Urinary bladder (tissue), 3 donors: ENCODE measurements at regions not wholly inside any gene's neighbourhood (a gene's known extent, or its start where the extent isn't known, plus 50 kb on each side); places are given as distances from the start of the nearest gene placed in this dataset.
A peak's percentile ranks its signal among the peaks of the same experiment; 100 is the strongest.

Source experiments
- DNase-seq: peaks from one replicate; pipeline ENCODE4 v3.0.0-alpha.2; 2015; ENCODE audit errors: extremely low spot score
- H3K27ac ChIP-seq: one replicate; pipeline ENCODE4 v1.5.1; 2013; ENCODE audit warnings: low read depth, mild to moderate bottlenecking, moderate library complexity
- H3K36me3 ChIP-seq: one replicate; pipeline ENCODE4 v1.6.1; 2013; ENCODE audit warnings: mild to moderate bottlenecking, moderate library complexity; ENCODE audit not compliant: insufficient read depth
- H3K4me1 ChIP-seq: one replicate; pipeline ENCODE4 v1.6.1; 2013; ENCODE audit warnings: mild to moderate bottlenecking, moderate library complexity; ENCODE audit not compliant: insufficient read depth
- H3K4me3 ChIP-seq: one replicate; pipeline ENCODE4 v1.5.1; 2013; ENCODE audit warnings: low read depth, low read length
- WGBS: extraction: QIAGEN DNeasy Blood & Tissue Kit; methylation state at CpG from one replicate; pipeline ENCODE4 v1.1.7; 2013; 5-methylcytosine and 5-hydroxymethylcytosine counted together
- donor health status: healthy with polysubstance abuse.
- donor health status: healthy.

DNA sequence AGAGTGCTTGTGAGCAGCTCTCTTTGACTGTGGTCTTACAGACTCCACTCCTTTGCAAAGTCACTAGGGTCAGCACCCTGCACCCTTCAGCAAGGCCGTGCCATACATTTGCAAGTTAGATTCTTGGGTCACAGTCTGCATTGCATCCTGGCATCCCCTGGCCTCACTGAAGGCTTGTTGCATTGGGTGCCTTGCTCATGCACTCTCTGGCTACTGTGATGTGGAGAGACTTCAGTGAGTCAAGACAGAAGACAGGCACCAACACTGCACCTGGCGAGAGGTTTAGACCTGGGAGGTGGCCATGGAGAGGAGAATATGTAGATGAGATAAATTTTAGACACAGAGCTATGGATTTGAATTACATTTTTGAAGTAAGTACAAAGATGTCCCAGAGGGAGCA, 146.4 kb upstream of the COPS8 start:
- H3K4me1 ChIP-seq, result no peaks in the 10 kb centered on the region
- no peaks in the 10 kb centered on the region for H3K36me3 ChIP-seq
- WGBS, result 95% methylated on average over 2 of the region's 2 CpGs
- H3K27ac ChIP-seq, result no peak overlapping the region
- DNase-seq, result no peak
- no peak overlapping the region for H3K4me3 ChIP-seq

- Histone ChIP-seq H3K4me3 (no peak overlapping the region), H3K4me1 (no peaks in the 10 kb centered on the region), H3K36me3 (no peaks in the 10 kb centered on the region), H3K27ac (no peak overlapping the region)
- 56% methylated on average over 11 of the region's 11 CpGs for WGBS
- DNase-seq, result peak; percentile 46
Measured at GRCh38 chr2:236939721-236940231, 145.9 kb upstream of the COPS8 start.

DNA sequence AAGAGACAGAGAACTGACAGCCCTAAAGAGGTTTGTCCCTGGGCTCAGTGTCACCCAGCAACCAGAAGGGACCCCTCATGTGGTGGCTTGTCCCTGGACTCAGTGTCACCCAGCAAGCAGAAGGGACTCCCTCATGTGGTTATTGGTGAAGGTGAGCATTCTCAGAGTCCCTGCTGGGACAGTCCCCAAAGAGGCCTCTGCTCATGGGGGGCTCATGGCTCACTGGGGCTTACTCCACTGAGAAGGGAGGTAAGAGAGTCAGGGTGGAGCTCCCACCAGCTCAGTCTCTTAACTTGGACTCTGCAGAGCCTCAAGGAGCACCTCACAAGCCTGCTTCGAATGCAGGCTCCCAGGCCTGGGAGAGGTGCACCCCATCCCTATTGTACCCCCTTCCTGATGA, 145.2 kb upstream of the COPS8 start:
- WGBS, result 84% methylated on average over 1 of the region's 1 CpG
- Histone ChIP-seq H3K27ac (no peak overlapping the region), H3K4me1 (no peaks in the 10 kb centered on the region), H3K4me3 (no peak overlapping the region), H3K36me3 (no peaks in the 10 kb centered on the region)
- DNase-seq, result no peak

GRCh38 chr2:236940916-236941520, 144.7 kb upstream of the COPS8 start:
- WGBS, result 80% methylated on average over 7 of the region's 7 CpGs
- Histone ChIP-seq H3K4me3 (no peak overlapping the region), H3K4me1 (no peaks in the 10 kb centered on the region), H3K36me3 (no peaks in the 10 kb centered on the region), H3K27ac (no peak overlapping the region)
- no peak for DNase-seq

- 94% methylated on average over 4 of the region's 4 CpGs for WGBS
- no peak overlapping the region for H3K4me3 ChIP-seq
- no peak for DNase-seq
- H3K36me3 ChIP-seq, result no peaks in the 10 kb centered on the region
- H3K27ac ChIP-seq, result no peak overlapping the region
- H3K4me1 ChIP-seq, result no peaks in the 10 kb centered on the region
Measured at GRCh38 chr2:236941551-236941950, 144.1 kb upstream of the COPS8 start.

- WGBS, result 75% methylated on average over 4 of the region's 4 CpGs
- no peak overlapping the region for H3K27ac ChIP-seq
- H3K4me1 ChIP-seq, result no peaks in the 10 kb centered on the region
- H3K36me3 ChIP-seq, result no peaks in the 10 kb centered on the region
- no peak for DNase-seq
- H3K4me3 ChIP-seq, result no peak overlapping the region
Measured at GRCh38 chr2:236942554-236942953, 143.1 kb upstream of the COPS8 start.

- WGBS, result 85% methylated on average over 6 of the region's 6 CpGs
- Histone ChIP-seq H3K27ac (no peak overlapping the region), H3K36me3 (no peaks in the 10 kb centered on the region), H3K4me1 (no peaks in the 10 kb centered on the region), H3K4me3 (no peak overlapping the region)
- DNase-seq, result no peak
Measured at GRCh38 chr2:236943068-236943467, 142.6 kb upstream of the COPS8 start.

GRCh38 chr2:236943841-236944513, 141.7 kb upstream of the COPS8 start:
- no peaks in the 10 kb centered on the region for H3K4me1 ChIP-seq
- H3K4me3 ChIP-seq, result no peak overlapping the region
- WGBS, result 90% methylated on average over 3 of the region's 3 CpGs
- no peaks in the 10 kb centered on the region for H3K36me3 ChIP-seq
- DNase-seq, result no peak
- no peak overlapping the region for H3K27ac ChIP-seq

DNA sequence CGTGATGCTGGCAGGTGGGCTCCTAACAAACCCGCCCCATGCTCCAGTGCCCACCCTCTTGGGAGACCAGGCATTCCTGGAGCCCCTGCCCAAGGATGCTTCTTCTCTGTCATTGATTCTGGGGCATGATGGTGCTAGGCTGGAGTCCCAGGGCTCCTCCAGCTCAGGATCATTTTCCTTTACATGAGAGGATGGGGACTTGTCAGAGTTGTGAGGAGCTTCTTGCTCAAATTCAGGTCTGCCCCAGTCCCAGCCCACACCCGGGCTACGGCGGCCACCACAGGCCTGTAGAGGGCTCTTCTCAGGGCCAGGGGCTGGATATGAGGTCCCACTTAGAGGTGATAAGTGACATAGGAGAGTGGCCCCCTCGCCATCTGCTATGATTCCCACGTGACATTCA, 141.1 kb upstream of the COPS8 start:
- H3K27ac ChIP-seq, result no peak overlapping the region
- no peaks in the 10 kb centered on the region for H3K4me1 ChIP-seq
- WGBS, result 95% methylated on average over 7 of the region's 7 CpGs
- no peaks in the 10 kb centered on the region for H3K36me3 ChIP-seq
- DNase-seq, result no peak
- no peak overlapping the region for H3K4me3 ChIP-seq

DNA sequence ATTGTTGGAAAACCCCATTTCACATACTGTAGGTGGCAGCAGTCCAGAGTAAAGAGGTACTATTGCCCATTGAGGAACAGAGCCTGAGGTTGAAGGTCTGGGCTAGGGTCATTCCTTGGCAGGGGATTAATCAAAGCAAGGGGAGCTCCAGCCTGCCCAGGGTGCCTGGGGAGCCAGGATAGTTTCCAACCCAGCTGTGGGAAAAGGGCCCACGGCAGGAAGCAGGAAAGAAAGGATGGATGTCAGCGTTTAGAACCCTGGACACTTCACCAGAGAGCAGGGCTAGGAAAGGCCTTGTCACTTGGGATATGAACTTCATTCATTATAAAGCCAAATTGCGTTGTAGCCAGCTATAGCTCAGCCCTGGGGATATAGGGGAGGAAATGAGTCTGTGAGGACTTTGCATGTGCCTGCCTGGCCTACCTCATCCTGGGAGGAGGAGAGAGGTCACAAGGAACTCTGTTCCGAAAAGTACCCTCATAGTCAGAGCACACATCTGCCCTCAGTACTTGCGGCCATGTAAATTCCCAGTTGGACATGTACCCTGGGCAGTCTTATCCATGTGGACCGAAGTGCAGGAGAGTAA, 140.2 kb upstream of the COPS8 start:
- H3K36me3 ChIP-seq, result no peaks in the 10 kb centered on the region
- DNase-seq, result no peak
- WGBS, result 88% methylated on average over 6 of the region's 6 CpGs

GRCh38 chr2:236946871-236947270, 138.8 kb upstream of the COPS8 start:
- Histone ChIP-seq H3K4me3 (no peak overlapping the region), H3K4me1 (no peaks in the 10 kb centered on the region), H3K36me3 (no peaks in the 10 kb centered on the region), H3K27ac (no peak overlapping the region)
- WGBS, result 68% methylated on average over 4 of the region's 4 CpGs
- no peak for DNase-seq

More for the DNA sequence above, 140.2 kb upstream of the COPS8 start:
- Histone ChIP-seq H3K4me1 (no peaks in the 10 kb centered on the region), H3K27ac (no peak overlapping the region), H3K4me3 (no peak overlapping the region)

DNA sequence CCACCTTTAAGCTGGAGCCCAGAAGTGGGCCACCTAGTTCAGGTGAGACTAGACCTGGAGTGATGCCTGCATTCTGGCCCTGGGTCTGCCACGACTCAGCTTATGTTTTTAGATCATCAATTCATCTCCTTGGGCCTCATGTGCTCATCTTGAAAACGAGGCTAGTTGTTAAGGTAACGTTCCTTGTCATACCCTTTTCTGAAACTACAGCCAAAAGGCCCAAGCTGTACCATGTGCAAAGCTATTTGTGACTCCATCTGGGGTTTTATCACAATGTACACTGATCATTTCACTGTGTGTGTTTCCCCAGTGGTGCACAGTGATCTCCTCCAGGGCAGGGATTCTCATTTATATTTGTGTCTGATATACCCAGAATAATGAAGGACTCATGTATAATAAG, 138.4 kb upstream of the COPS8 start:
- Histone ChIP-seq H3K27ac (no peak overlapping the region), H3K36me3 (no peaks in the 10 kb centered on the region), H3K4me3 (no peak overlapping the region), H3K4me1 (no peaks in the 10 kb centered on the region)
- WGBS, result 85% methylated on average over 3 of the region's 3 CpGs
- no peak for DNase-seq

DNA sequence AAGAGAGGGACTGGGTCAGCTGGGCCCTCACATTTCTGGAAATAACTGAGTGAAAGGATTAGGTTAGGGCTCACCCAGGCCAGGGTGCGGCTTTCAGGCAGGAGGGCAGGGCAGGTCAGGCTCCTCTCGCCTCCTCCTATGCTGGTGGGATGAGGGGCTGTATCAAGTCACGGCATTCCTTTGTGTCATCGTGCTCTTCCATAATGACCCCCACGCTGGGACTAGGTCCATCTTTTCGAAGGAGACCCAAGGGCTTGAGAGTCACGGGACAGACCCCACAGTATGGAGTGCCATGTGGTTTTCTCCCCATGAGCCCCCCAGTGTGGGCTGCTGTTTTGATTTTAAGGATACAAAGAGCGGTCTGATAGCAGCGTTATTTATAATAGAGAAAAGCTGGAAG, 137.8 kb upstream of the COPS8 start:
- no peak for DNase-seq
- Histone ChIP-seq H3K4me3 (no peak overlapping the region), H3K36me3 (no peaks in the 10 kb centered on the region), H3K4me1 (no peaks in the 10 kb centered on the region), H3K27ac (no peak overlapping the region)
- 95% methylated on average over 9 of the region's 9 CpGs for WGBS
